GM12874 (cell line): ENCODE measurements at regions not wholly inside any gene's neighbourhood (a gene's known extent, or its start where the extent isn't known, plus 50 kb on each side); places are given as distances from the start of the nearest gene placed in this dataset.

Source experiments
- TF ChIP-seq, protein P1 (sequence below): IDR thresholded peaks from 2 replicates; pipeline ENCODE4 v1.5.1; 2011; ENCODE audit warnings: low read depth, mild to moderate bottlenecking, control low read depth, low read length, moderate library complexity; ENCODE audit not compliant: insufficient read depth

DNA sequence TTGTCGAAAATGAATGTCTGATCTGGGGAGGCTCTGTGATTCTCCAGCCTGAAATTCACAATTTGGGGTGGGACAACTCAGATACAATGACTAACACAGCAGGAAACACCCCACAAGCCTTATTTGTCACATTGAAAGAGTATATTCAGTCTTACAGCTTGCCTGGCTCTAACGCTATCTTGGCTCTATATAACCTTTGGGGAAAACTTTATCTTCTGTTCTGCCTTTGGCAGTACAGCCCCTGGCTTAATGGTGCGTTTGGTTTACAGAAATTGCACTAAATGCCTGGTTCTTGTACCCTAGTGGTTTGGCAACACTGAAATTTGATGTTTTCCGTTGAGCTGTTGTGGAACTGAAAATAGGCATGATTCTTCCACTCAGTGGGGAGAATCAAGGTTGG is 178.1 kb upstream of the VEGFC start:
- TF ChIP-seq, protein P1, sequence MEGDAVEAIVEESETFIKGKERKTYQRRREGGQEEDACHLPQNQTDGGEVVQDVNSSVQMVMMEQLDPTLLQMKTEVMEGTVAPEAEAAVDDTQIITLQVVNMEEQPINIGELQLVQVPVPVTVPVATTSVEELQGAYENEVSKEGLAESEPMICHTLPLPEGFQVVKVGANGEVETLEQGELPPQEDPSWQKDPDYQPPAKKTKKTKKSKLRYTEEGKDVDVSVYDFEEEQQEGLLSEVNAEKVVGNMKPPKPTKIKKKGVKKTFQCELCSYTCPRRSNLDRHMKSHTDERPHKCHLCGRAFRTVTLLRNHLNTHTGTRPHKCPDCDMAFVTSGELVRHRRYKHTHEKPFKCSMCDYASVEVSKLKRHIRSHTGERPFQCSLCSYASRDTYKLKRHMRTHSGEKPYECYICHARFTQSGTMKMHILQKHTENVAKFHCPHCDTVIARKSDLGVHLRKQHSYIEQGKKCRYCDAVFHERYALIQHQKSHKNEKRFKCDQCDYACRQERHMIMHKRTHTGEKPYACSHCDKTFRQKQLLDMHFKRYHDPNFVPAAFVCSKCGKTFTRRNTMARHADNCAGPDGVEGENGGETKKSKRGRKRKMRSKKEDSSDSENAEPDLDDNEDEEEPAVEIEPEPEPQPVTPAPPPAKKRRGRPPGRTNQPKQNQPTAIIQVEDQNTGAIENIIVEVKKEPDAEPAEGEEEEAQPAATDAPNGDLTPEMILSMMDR = no peak

DNA sequence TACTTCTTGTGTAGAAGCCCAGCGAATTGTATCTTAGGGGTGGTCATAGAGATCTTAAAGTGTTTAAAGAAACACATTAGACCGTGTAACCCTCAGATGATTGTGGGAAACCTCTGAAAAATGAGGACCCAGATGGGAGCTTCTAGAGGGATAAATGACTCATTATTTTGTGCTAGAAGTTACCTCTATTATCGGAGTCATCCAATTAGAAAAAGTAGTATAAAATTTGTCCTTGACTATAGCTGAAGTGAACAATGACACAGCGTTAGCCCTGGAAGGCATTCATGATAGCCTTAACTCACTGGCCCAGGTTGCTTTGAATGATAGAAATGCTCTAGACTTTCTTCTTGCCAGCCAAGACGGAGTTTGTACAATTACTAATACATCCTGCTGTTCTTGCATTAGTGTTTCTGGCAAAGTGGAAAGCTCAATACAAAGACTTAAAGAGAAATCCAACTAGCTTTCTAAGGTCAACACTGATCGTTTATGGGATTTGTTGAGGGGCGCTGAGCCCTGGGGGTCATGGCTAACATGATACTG is 178.9 kb upstream of the VEGFC start:
- TF ChIP-seq, protein P1 = no peak

DNA sequence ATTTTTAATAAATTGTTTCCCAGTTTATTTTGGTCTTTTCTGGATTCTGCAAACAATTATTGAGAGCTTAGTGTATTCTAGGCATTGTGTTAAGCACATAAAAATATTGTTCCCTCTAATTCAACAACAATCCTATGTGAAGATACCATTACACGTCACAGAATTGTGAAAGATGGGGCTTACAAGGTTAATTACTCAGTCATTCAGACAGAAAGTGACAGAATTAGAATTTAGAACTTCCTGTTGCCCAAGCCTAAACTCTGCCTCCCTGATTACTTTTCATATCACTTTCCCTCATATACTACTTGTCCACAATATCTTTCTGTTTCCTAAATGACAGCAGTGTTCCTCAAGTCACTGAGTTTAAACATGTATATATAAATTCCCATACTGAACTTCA is 186.7 kb upstream of the VEGFC start:
- TF ChIP-seq, protein P1 = no peak

DNA sequence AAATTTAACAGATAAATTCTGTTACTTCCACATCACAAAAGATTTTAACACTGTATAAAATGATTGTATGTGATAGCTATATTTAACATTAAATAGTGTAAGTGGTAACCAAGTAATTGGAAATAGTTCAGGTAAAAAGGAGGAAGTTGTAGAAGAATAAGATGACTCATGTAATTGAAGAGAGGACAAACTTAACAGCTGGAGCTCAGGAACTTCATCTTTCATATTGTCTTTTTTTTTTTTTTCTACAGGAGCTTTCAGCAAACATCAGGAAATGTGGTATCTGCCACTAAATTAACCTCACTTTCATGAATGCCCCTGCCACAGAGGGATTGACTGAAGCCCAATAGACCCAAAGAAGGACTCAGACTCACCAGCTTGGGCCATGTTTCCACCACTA is 188.4 kb upstream of the VEGFC start:
- TF ChIP-seq, protein P1 = no peak

DNA sequence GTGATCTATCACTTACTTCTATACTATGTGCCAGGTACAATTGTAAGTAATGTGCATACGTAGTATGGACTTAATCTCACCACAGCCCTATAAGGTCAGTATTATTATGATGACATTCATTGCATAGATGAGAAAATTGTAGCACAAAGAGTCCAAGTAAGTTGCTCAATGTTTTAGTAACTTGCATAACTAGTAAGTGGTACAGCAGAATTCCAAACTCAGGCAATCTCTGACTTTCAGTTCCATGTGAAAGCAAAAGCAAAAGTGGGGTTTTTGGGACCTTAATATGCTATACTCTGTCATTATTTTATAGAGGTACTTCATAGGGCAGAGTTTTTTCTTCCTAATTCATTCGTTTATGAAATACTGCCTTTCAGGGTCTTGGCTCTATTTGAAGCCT is 188.8 kb upstream of the VEGFC start:
- TF ChIP-seq, protein P1 = no peak

DNA sequence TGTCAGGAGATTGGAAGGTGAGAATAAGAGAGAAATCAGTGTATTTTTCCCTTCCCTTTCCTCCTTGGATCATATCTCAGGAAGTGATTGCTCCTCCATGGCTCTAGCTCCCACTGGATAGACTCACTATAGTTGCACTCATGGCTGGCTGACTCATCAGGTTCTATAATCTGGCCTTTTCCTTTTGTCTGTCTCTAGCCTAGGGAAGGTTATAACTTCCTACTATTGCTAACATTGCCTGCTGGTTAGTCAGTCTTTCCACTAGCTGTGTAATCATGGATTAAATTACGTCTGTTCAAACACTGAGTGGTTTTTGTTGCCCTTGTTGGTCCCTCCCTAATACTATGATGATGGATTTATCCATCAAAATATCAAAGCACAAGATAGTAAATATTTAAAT is 195.5 kb upstream of the VEGFC start:
- TF ChIP-seq, protein P1 = no peak

DNA sequence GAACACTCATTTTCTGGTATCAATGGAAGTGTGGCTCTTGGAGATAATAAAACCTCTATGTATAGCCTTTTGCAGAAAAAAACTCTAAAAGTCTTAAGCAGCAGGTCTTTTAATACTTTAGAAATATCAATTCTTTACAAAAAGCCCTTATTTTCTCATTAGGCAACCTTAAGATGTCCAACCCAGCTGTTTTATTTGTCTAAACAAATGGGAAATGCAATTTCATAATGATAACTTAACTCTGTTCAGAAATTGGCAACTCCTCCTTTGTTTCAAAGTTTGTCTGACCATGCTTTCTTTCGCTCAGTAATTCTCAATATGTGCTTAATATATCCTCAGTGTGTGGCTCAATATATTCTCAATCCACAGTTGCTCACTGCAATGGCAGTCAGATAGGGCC is 196.5 kb upstream of the VEGFC start:
- TF ChIP-seq, protein P1 = no peak
